HL-60 (cell line): ENCODE measurements at regions not wholly inside any gene's neighbourhood (a gene's known extent, or its start where the extent isn't known, plus 50 kb on each side); places are given as distances from the start of the nearest gene placed in this dataset.

Experiments
- POLR2AphosphoS5 ChIP-seq: IDR thresholded peaks from 2 replicates; pipeline ENCODE4 v1.6.1; 2012; ENCODE audit warnings: low read depth
- SPI1 ChIP-seq: IDR thresholded peaks from 2 replicates; pipeline ENCODE4 v1.6.1; 2012; ENCODE audit warnings: low read depth, mild to moderate bottlenecking, borderline replicate concordance
- TF ChIP-seq, protein P1 (sequence below): IDR thresholded peaks from one replicate; pipeline ENCODE4 v1.5.1; 2011; ENCODE audit warnings: low read length, control low read depth, inconsistent platforms; ENCODE audit not compliant: insufficient read depth
- TF ChIP-seq, protein P2 (sequence below): IDR thresholded peaks from 2 replicates; pipeline ENCODE4 v1.6.1; 2012; ENCODE audit warnings: low read depth; ENCODE audit not compliant: insufficient replicate concordance

DNA sequence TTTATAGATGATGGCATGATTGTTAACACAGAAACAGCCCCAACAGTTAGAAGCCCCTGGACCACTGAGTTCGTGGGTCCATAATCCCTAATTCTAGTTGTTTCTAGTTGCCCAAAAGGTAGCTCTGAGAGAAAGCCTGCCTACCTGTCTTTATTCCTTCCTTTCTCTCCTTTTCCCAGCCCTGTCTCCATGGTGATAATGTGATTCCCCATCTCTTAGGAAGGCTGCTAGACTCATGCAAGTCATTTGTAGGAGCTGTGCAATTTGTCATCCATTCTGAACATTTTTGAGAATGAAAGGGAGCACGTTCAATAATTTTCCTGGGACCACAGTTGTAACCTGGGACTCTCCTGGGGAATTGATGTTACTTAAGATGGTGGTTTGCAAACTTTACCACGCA lies 183.4 kb downstream of the EMX2 start:
- TF ChIP-seq, protein P1, sequence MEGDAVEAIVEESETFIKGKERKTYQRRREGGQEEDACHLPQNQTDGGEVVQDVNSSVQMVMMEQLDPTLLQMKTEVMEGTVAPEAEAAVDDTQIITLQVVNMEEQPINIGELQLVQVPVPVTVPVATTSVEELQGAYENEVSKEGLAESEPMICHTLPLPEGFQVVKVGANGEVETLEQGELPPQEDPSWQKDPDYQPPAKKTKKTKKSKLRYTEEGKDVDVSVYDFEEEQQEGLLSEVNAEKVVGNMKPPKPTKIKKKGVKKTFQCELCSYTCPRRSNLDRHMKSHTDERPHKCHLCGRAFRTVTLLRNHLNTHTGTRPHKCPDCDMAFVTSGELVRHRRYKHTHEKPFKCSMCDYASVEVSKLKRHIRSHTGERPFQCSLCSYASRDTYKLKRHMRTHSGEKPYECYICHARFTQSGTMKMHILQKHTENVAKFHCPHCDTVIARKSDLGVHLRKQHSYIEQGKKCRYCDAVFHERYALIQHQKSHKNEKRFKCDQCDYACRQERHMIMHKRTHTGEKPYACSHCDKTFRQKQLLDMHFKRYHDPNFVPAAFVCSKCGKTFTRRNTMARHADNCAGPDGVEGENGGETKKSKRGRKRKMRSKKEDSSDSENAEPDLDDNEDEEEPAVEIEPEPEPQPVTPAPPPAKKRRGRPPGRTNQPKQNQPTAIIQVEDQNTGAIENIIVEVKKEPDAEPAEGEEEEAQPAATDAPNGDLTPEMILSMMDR: no peak
- TF ChIP-seq POLR2AphosphoS5: no peak
- no peak for TF ChIP-seq SPI1
- TF ChIP-seq, protein P2, sequence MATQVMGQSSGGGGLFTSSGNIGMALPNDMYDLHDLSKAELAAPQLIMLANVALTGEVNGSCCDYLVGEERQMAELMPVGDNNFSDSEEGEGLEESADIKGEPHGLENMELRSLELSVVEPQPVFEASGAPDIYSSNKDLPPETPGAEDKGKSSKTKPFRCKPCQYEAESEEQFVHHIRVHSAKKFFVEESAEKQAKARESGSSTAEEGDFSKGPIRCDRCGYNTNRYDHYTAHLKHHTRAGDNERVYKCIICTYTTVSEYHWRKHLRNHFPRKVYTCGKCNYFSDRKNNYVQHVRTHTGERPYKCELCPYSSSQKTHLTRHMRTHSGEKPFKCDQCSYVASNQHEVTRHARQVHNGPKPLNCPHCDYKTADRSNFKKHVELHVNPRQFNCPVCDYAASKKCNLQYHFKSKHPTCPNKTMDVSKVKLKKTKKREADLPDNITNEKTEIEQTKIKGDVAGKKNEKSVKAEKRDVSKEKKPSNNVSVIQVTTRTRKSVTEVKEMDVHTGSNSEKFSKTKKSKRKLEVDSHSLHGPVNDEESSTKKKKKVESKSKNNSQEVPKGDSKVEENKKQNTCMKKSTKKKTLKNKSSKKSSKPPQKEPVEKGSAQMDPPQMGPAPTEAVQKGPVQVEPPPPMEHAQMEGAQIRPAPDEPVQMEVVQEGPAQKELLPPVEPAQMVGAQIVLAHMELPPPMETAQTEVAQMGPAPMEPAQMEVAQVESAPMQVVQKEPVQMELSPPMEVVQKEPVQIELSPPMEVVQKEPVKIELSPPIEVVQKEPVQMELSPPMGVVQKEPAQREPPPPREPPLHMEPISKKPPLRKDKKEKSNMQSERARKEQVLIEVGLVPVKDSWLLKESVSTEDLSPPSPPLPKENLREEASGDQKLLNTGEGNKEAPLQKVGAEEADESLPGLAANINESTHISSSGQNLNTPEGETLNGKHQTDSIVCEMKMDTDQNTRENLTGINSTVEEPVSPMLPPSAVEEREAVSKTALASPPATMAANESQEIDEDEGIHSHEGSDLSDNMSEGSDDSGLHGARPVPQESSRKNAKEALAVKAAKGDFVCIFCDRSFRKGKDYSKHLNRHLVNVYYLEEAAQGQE: no peak
